Skin epidermis (tissue), 12 donors: ENCODE measurements at regions not wholly inside any gene's neighbourhood (a gene's known extent, or its start where the extent isn't known, plus 50 kb on each side); places are given as distances from the start of the nearest gene placed in this dataset.
"Not testable (repeated sequence)": the region's sequence is repeated elsewhere in the genome, so short reads cannot be mapped to it uniquely, and the experiment has no call there.

Source experiments
- H3K27ac ChIP-seq, 21 experiments: fragments of 200-600 bp; sonication (generic) in 11 of 21; one replicate each; pipeline ENCODE4 v1.5.0; 2020; ENCODE audit warnings: mild to moderate bottlenecking in 3 of 21, inconsistent platforms in 2 of 21, moderate library complexity in 2 of 21
- H3K4me3 ChIP-seq, 7 experiments: fragments of 200-600 bp; sonication (generic) in 2 of 7; one replicate each; pipeline ENCODE4 v1.5.0; 2020; ENCODE audit warnings: inconsistent platforms in 2 of 7, mild to moderate bottlenecking in 2 of 7, moderate library complexity in 1 of 7

DNA sequence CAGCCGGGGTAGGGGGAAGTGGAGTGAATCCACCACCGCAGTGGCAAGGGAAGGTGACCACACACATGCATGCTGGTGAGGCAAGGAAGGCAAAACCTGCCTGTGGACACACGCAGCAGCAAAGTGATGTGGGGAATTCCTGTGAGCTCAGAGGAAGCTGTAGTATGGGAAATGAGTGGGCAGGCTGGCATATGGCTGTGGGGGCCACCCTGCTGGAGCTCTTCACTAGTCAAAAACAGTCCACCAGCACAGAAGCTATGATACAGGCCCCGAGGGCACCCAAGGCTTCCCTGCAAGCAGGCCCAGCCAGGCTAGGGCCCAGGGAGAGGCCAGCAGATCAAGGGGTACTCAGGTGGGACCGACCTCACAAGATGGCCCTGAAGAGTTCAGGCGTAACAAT is 239.1 kb downstream of the CHM start:
- Histone ChIP-seq H3K4me3 (no peak overlapping the region), H3K27ac (no peak overlapping the region)

DNA sequence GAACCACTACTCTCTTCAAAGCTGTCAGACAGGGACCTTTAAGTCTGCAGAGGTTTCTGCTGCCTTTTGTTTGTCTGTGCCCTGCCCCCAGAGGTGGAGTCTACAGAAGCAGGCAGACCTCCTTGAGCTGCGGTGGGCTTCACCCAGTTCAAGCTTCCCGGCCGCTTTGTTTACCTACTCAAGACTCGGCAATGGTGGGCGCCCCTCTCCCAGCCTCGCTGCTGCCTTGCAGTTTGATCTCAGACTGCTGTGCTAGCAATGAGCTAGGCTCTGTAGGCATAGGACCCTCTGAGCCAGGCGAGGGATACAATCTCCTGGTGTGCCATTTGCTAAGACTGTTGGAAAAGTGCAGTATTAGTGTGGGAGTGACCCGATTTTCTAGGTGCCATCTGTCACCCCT is 275.0 kb downstream of the CHM start:
- not testable (repeated sequence) for H3K4me3 ChIP-seq, H3K27ac ChIP-seq

GRCh38 chrX:85765651-85766050 is 281.7 kb downstream of the CHM start:
- H3K27ac ChIP-seq = no peak overlapping the region
- H3K4me3 ChIP-seq = no peak overlapping the region

DNA sequence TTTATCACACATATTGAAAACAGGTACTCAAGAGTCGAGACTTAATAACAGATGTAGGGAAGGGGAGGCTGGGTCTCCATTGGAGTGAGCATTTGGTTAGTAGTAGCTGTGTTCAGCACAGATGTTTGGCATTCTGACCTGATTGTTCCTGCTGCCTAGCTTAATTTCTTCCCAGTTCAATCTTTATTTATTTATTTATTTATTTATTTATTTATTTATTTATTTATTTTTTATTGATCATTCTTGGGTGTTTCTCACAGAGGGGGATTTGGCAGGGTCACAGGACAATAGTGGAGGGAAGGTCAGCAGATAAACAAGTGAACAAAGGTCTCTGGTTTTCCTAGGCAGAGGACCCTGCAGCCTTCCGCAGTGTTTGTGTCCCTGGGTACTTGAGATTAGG is 324.3 kb downstream of the CHM start:
- not testable (repeated sequence) for H3K27ac ChIP-seq, H3K4me3 ChIP-seq

DNA sequence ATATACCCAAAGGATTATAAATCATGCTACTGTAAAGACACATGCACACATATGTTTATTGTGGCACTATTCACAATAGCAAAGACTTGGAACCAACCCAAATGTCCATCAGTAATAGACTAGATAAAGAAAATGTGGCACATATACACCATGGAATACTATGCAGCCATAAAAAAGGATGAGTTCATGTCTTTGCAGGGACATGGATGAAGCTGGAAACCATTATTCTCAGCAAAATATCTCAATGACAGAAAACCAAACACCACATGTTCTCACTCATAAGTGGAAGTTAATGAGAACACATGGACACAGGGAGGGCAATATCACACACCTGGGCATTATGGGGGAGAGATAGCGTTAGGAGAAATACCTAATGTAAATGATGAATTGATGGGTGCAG is 323.8 kb upstream of the POF1B start:
- not testable (repeated sequence) for H3K4me3 ChIP-seq, H3K27ac ChIP-seq

DNA sequence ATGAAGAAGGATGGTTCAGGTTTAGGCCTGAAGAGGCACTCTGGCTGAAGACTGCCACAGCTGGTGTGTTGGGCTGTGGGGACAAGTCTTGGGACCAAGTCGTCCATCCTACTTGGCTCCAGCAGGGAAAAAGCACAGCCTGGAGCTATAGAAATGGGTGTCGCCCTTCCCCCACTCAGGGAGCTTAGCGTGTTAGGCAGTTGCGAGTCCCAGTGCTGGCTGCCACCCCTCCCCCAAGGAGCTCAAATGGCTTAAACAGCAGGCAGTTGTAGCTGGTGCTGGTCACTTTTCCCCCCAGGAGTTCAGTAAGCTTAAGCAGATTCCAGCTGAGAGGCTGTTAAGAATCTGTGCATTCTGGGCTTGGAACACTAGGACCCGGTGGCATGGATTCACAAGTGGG is 319.5 kb upstream of the POF1B start:
- no peak overlapping the region for H3K4me3 ChIP-seq
- H3K27ac ChIP-seq = no peak overlapping the region

DNA sequence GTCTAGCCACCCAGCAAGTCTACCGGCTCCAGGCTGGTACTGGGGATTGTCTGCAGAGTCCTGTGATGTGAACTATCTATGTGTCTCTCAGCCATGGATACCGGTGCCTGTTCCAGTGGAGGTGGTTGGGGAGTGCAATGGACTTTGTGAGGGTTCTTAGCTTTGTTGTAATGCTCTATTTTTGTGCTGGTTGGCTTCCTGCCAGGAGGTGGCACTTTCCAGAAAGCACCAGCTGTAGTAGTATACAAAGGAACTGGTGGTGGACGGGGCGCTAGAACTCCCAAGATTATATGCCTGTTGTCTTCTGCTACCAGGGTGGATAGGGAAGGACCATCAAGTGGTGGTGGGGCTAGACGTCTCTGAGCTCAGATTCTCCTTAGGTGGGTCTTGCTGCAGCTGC is 306.4 kb upstream of the POF1B start:
- Histone ChIP-seq H3K27ac (no peak overlapping the region), H3K4me3 (no peak overlapping the region)

- no peak overlapping the region for H3K27ac ChIP-seq
- no peak overlapping the region for H3K4me3 ChIP-seq
Measured at GRCh38 chrX:85666471-85666870, 287.0 kb upstream of the POF1B start.

- H3K4me3 ChIP-seq, H3K27ac ChIP-seq: not testable (repeated sequence)
Measured at GRCh38 chrX:85663970-85664369, 284.5 kb upstream of the POF1B start.

DNA sequence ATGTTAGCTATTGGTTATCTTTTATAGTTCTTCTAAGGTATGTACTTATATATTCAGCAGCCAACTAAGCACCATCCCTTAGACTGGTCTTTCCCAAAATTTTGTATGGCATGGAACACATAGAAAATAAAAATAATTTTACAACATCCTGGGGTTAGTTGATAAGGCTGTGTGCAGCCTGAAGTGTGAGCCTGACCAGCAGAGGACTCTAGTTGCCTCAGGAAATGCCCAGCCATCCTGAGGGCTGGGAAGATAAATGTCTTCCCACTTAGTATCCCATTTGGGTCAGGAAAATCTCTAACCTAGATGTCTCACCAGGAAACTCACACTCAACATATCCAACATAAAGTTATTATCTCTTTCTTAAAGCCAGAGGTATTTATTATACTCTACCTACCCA is 251.4 kb upstream of the POF1B start:
- Histone ChIP-seq H3K4me3 (no peak overlapping the region), H3K27ac (no peak overlapping the region)

- H3K4me3 ChIP-seq = no peak overlapping the region
- H3K27ac ChIP-seq = no peak overlapping the region
Measured at GRCh38 chrX:85627363-85627762, 247.9 kb upstream of the POF1B start.

DNA sequence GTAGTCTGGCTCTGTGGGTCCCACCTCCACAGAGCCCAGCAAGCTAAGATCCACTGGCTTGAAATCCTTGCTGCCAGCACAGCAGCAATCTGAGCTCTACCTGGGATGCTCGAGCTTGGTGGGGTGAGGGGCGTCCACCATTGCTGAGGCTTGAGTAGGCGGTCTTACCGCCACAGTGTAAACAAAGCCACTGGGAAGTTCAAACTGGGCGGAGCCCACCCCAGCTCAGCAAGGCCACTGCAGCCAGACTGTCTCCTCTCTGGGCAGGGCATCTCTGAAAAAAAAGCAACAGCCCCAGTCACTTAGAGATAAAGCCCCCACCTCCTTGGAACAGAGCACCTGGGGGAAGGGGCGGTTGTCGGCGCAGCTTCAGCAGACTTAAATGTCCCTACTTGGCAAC is 243.2 kb upstream of the POF1B start:
- no peak overlapping the region for H3K27ac ChIP-seq
- no peak overlapping the region for H3K4me3 ChIP-seq

GRCh38 chrX:85620466-85620865 is 241.0 kb upstream of the POF1B start:
- Histone ChIP-seq H3K4me3 (no peak overlapping the region), H3K27ac (no peak overlapping the region)

GRCh38 chrX:85619962-85620361 is 240.5 kb upstream of the POF1B start:
- Histone ChIP-seq H3K4me3 (no peak overlapping the region), H3K27ac (no peak overlapping the region)

DNA sequence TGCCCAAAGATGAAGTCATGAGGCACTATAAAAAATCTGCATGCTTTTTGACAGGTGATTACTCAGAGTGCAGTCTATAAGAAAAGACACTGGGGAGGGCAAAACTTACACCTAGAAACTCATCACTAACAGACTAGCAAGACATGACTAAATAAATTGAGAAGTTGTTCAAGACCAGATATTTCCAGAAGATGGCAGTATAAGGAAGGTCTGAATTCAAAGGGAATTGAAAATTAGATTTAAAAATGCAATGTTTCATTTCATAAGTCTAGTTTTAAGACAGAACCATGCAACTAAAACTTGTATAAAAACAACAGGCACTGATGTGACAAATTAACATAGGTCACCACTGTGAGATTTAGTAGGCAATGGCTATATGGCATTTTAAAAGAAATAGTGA is 232.5 kb upstream of the POF1B start:
- Histone ChIP-seq H3K4me3 (no peak overlapping the region), H3K27ac (no peak overlapping the region)

GRCh38 chrX:85592980-85593379 is 213.5 kb upstream of the POF1B start:
- H3K27ac ChIP-seq = no peak overlapping the region
- H3K4me3 ChIP-seq = no peak overlapping the region

DNA sequence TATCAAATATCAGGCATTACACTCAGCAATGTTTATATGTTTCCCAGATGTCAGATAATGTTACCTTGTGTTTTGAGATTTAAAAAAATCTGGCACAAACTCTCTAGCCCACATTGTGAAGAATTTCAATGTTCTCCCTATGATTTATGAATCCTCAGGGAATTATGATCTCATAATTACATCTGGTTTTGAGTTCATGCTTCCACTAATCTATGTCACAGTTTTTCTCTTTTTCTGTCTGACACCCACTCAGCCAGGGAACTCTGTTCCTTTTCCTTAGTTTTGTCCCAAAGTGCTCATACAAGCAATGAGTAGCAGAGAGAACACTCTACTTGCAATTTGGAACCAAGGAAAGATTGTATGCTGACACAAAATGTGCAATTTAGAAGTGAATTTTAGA is 212.1 kb upstream of the POF1B start:
- Histone ChIP-seq H3K27ac (no peak overlapping the region), H3K4me3 (no peak overlapping the region)

GRCh38 chrX:85590638-85591037 is 211.2 kb upstream of the POF1B start:
- H3K4me3 ChIP-seq = no peak overlapping the region

GRCh38 chrX:85573801-85574200 is 194.3 kb upstream of the POF1B start:
- no peak overlapping the region for H3K4me3 ChIP-seq
- H3K27ac ChIP-seq = no peak overlapping the region

More at GRCh38 chrX:85590638-85591037, 211.2 kb upstream of the POF1B start:
- no peak overlapping the region for H3K27ac ChIP-seq

GRCh38 chrX:85570496-85570895 is 191.0 kb upstream of the POF1B start:
- Histone ChIP-seq H3K4me3 (no peak overlapping the region), H3K27ac (no peak overlapping the region)

DNA sequence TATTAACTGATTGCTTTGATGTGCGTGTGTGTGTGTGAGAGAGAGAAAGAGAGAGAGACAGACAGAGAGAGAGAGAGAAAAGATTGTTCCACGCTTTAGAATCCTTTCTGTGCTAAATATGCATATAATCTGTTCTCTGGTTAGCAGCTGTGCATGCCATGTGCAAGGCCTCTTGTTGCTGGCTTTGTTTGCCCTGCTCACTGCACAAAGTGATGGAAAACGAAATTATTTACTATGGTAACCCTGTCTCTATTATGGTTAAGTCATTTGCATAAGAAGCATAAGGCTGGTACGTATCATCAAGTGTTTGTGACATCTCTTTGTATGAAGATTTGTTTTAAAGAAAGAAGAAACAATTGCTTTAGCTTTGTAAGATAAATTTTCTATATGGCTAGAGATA is 190.2 kb upstream of the POF1B start:
- no peak overlapping the region for H3K4me3 ChIP-seq
- H3K27ac ChIP-seq = no peak overlapping the region

GRCh38 chrX:85569096-85569495 is 189.6 kb upstream of the POF1B start:
- Histone ChIP-seq H3K27ac (no peak overlapping the region), H3K4me3 (no peak overlapping the region)

GRCh38 chrX:85561231-85561630 is 181.8 kb upstream of the POF1B start:
- H3K27ac ChIP-seq = no peak overlapping the region
- H3K4me3 ChIP-seq = no peak overlapping the region
